HUES6 (cell line): ENCODE measurements at regions not wholly inside any gene's neighbourhood (a gene's known extent, or its start where the extent isn't known, plus 50 kb on each side); places are given as distances from the start of the nearest gene placed in this dataset.
"Not testable (repeated sequence)": the region's sequence is repeated elsewhere in the genome, so short reads cannot be mapped to it uniquely, and the experiment has no call there.

Experiments used
- H3K27ac ChIP-seq: 2 replicates; pipeline ENCODE4 v1.7.0; 2013; ENCODE audit warnings: low read depth, mild to moderate bottlenecking, low read length, inconsistent platforms
- H3K27me3 ChIP-seq: 2 replicates; pipeline ENCODE4 v1.6.1; 2013; ENCODE audit warnings: low read length; ENCODE audit not compliant: control insufficient read depth, insufficient read depth
- H3K36me3 ChIP-seq: 2 replicates; pipeline ENCODE4 v1.6.1; 2013; ENCODE audit warnings: low read length; ENCODE audit not compliant: control insufficient read depth, insufficient read depth
- H3K4me1 ChIP-seq: 2 replicates; pipeline ENCODE4 v1.6.1; 2013; ENCODE audit warnings: low read length; ENCODE audit not compliant: control insufficient read depth, insufficient read depth
- H3K4me3 ChIP-seq: 2 replicates; pipeline ENCODE4 v1.5.1; 2013; ENCODE audit warnings: low read depth, low read length
- H3K9ac ChIP-seq: one replicate; pipeline ENCODE4 v1.6.1; 2013; ENCODE audit warnings: mild to moderate bottlenecking, low read length
- H3K9me3 ChIP-seq: 2 replicates; pipeline ENCODE4 v1.6.1; 2013; ENCODE audit warnings: low read depth, low read length; ENCODE audit not compliant: control insufficient read depth, insufficient read depth

GRCh38 chrX:77070202-77070918, 376.8 kb upstream of the FGF16 start:
- H3K36me3 ChIP-seq = no peaks in the 10 kb centered on the region
- no peak overlapping the region for H3K27ac ChIP-seq
- H3K9ac ChIP-seq = no peak overlapping the region
- H3K4me1 ChIP-seq = peaks cover 4% of the 10 kb centered on the region; the same call in 1 of the 2 replicates
- H3K4me3 ChIP-seq = no peak overlapping the region
- peaks cover 10% of the 10 kb centered on the region; the same call in 1 of the 2 replicates for H3K9me3 ChIP-seq
- H3K27me3 ChIP-seq = no peaks in the 10 kb centered on the region

- Histone ChIP-seq H3K36me3 (no peaks in the 10 kb centered on the region), H3K4me3 (no peak overlapping the region), H3K27ac (no peak overlapping the region), H3K9me3 (peaks cover 35% of the 10 kb centered on the region), H3K9ac (no peak overlapping the region), H3K4me1 (peaks cover 3% of the 10 kb centered on the region; the same call in 1 of the 2 replicates), H3K27me3 (no peaks in the 10 kb centered on the region)
Measured at GRCh38 chrX:77076896-77077295, 370.3 kb upstream of the FGF16 start.

- H3K27ac ChIP-seq, H3K27me3 ChIP-seq, H3K36me3 ChIP-seq, H3K4me1 ChIP-seq, H3K4me3 ChIP-seq, H3K9ac ChIP-seq: not testable (repeated sequence)
- H3K9me3 ChIP-seq = peaks cover 48% of the 10 kb centered on the region
Measured at GRCh38 chrX:77081237-77081636, 366.0 kb upstream of the FGF16 start.

GRCh38 chrX:77085372-77085771, 361.8 kb upstream of the FGF16 start:
- H3K4me1 ChIP-seq = no peaks in the 10 kb centered on the region
- H3K36me3 ChIP-seq = no peaks in the 10 kb centered on the region
- H3K4me3 ChIP-seq = no peak overlapping the region
- peaks cover 61% of the 10 kb centered on the region for H3K9me3 ChIP-seq
- no peak overlapping the region for H3K27ac ChIP-seq
- no peaks in the 10 kb centered on the region for H3K27me3 ChIP-seq
- H3K9ac ChIP-seq = no peak overlapping the region

GRCh38 chrX:77087529-77088169, 359.5 kb upstream of the FGF16 start:
- no peak overlapping the region for H3K9ac ChIP-seq
- H3K9me3 ChIP-seq = peaks cover 43% of the 10 kb centered on the region
- no peaks in the 10 kb centered on the region for H3K27me3 ChIP-seq
- H3K4me1 ChIP-seq = no peaks in the 10 kb centered on the region
- H3K27ac ChIP-seq = no peak overlapping the region
- H3K4me3 ChIP-seq = no peak overlapping the region
- H3K36me3 ChIP-seq = no peaks in the 10 kb centered on the region

- Histone ChIP-seq H3K27ac (no peak overlapping the region), H3K27me3 (no peaks in the 10 kb centered on the region), H3K9ac (no peak overlapping the region), H3K4me1 (no peaks in the 10 kb centered on the region), H3K9me3 (peaks cover 37% of the 10 kb centered on the region), H3K4me3 (no peak overlapping the region), H3K36me3 (no peaks in the 10 kb centered on the region)
Measured at GRCh38 chrX:77088233-77088632, 359.0 kb upstream of the FGF16 start.

- no peak overlapping the region for H3K9ac ChIP-seq
- H3K9me3 ChIP-seq = peaks cover 21% of the 10 kb centered on the region; the same call in 1 of the 2 replicates
- no peaks in the 10 kb centered on the region for H3K27me3 ChIP-seq
- no peak overlapping the region for H3K27ac ChIP-seq
- H3K36me3 ChIP-seq = no peaks in the 10 kb centered on the region
- H3K4me1 ChIP-seq = no peaks in the 10 kb centered on the region
- no peak overlapping the region for H3K4me3 ChIP-seq
Measured at GRCh38 chrX:77114501-77114900, 332.7 kb upstream of the FGF16 start.

- no peak overlapping the region for H3K27ac ChIP-seq
- H3K4me3 ChIP-seq = no peak overlapping the region
- H3K36me3 ChIP-seq = no peaks in the 10 kb centered on the region
- H3K4me1 ChIP-seq = no peaks in the 10 kb centered on the region
- peaks cover 10% of the 10 kb centered on the region; the same call in 1 of the 2 replicates for H3K9me3 ChIP-seq
- no peak overlapping the region for H3K9ac ChIP-seq
- H3K27me3 ChIP-seq = no peaks in the 10 kb centered on the region
Measured at GRCh38 chrX:77118686-77119085, 328.5 kb upstream of the FGF16 start.

GRCh38 chrX:77119706-77120105, 327.5 kb upstream of the FGF16 start:
- no peaks in the 10 kb centered on the region for H3K4me1 ChIP-seq
- no peak overlapping the region for H3K27ac ChIP-seq
- no peaks in the 10 kb centered on the region for H3K36me3 ChIP-seq
- H3K9ac ChIP-seq = no peak overlapping the region
- H3K27me3 ChIP-seq = no peaks in the 10 kb centered on the region
- H3K4me3 ChIP-seq = no peak overlapping the region
- H3K9me3 ChIP-seq = peaks cover 10% of the 10 kb centered on the region; the same call in 1 of the 2 replicates

GRCh38 chrX:77123917-77124316, 323.3 kb upstream of the FGF16 start:
- not testable (repeated sequence) for H3K4me3 ChIP-seq, H3K27me3 ChIP-seq, H3K4me1 ChIP-seq, H3K36me3 ChIP-seq, H3K9ac ChIP-seq, H3K27ac ChIP-seq
- H3K9me3 ChIP-seq = peaks cover 22% of the 10 kb centered on the region; the same call in 1 of the 2 replicates

GRCh38 chrX:77127571-77127970, 319.6 kb upstream of the FGF16 start:
- H3K27me3 ChIP-seq, H3K36me3 ChIP-seq, H3K4me3 ChIP-seq, H3K9ac ChIP-seq, H3K27ac ChIP-seq, H3K4me1 ChIP-seq: not testable (repeated sequence)
- H3K9me3 ChIP-seq = peaks cover 27% of the 10 kb centered on the region; the same call in 1 of the 2 replicates
